ENCODE measurements at regions not wholly inside any gene's neighbourhood (a gene's known extent, or its start where the extent isn't known, plus 50 kb on each side); places are given as distances from the start of the nearest gene placed in this dataset.

- H3K4me3 ChIP-seq, result no peak overlapping the region
- ATAC-seq, result no peak
- peaks cover 0 to 8% of the 10 kb centered on the region in 2 donors for H3K4me1 ChIP-seq
- H3K27me3 ChIP-seq, result no peaks in the 10 kb centered on the region
- no peaks in the 10 kb centered on the region for H3K9me3 ChIP-seq
- no peak for TF ChIP-seq CTCF (IDR thresholded peaks at IDR 0.05)
- peak overlapping the region; percentile 5 to 14 for H3K27ac ChIP-seq
- no peaks in the 10 kb centered on the region for H3K36me3 ChIP-seq
- intact Hi-C loops (cut with DNase I), result no loop called here
- peak in 1 of 4 donors; percentile 17 for DNase-seq
Measured at GRCh38 chr11:130781931-130782330, 134.3 kb downstream of the SNX19 start.

- Histone ChIP-seq H3K36me3 (no peaks in the 10 kb centered on the region), H3K9me3 (no peaks in the 10 kb centered on the region), H3K4me3 (no peak overlapping the region), H3K27ac (peak overlapping the region; percentile 5 to 14), H3K27me3 (no peaks in the 10 kb centered on the region), H3K4me1 (peaks cover 0 to 15% of the 10 kb centered on the region in 2 donors)
- peak; percentile 14 for ATAC-seq
- TF ChIP-seq CTCF (IDR thresholded peaks at IDR 0.05), result no peak
- intact Hi-C loops (cut with DNase I), result no loop called here
- peak in 1 of 4 donors; percentile 61 for DNase-seq
Measured at GRCh38 chr11:130782361-130783222, 133.7 kb downstream of the SNX19 start.

- ATAC-seq (no peak), DNase-seq (no peak)
- Histone ChIP-seq H3K27me3 (no peaks in the 10 kb centered on the region), H3K36me3 (no peaks in the 10 kb centered on the region), H3K27ac (peak overlapping the region in 1 of 2 donors; percentile 14), H3K4me1 (peaks cover 0 to 15% of the 10 kb centered on the region in 2 donors), H3K4me3 (no peak overlapping the region), H3K9me3 (no peaks in the 10 kb centered on the region)
- TF ChIP-seq CTCF (IDR thresholded peaks at IDR 0.05), result no peak
- intact Hi-C loops (cut with DNase I), result no loop called here
Measured at GRCh38 chr11:130783323-130783722, 133.0 kb downstream of the SNX19 start.

- no peaks in the 10 kb centered on the region for H3K27me3 ChIP-seq
- H3K36me3 ChIP-seq, result no peaks in the 10 kb centered on the region
- H3K4me3 ChIP-seq, result no peak overlapping the region
- H3K4me1 ChIP-seq, result peaks cover 0 to 15% of the 10 kb centered on the region in 2 donors
- ATAC-seq, result no peak
- peak in 1 of 4 donors; percentile 52 for DNase-seq
- no peak for TF ChIP-seq CTCF (IDR thresholded peaks at IDR 0.05)
- H3K9me3 ChIP-seq, result no peaks in the 10 kb centered on the region
- no peak overlapping the region for H3K27ac ChIP-seq
- intact Hi-C loops (cut with DNase I), result no loop called here
Measured at GRCh38 chr11:130785380-130786116, 130.7 kb downstream of the SNX19 start.

- TF ChIP-seq CTCF (IDR thresholded peaks at IDR 0.05), result no peak
- Histone ChIP-seq H3K27ac (no peak overlapping the region), H3K4me1 (peaks cover 0 to 15% of the 10 kb centered on the region in 2 donors), H3K9me3 (peaks cover 0 to 6% of the 10 kb centered on the region in 2 donors), H3K4me3 (no peak overlapping the region), H3K27me3 (no peaks in the 10 kb centered on the region), H3K36me3 (no peaks in the 10 kb centered on the region)
- ATAC-seq, result no peak
- intact Hi-C loops (cut with DNase I), result no loop called here
- peak in 1 of 4 donors; percentile 11 for DNase-seq
Measured at GRCh38 chr11:130786586-130786985, 129.7 kb downstream of the SNX19 start.

Data from left lung (tissue), 4 donors.